Right ventricle myocardium superior (tissue), 1 donor: ENCODE measurements at regions not wholly inside any gene's neighbourhood (a gene's known extent, or its start where the extent isn't known, plus 50 kb on each side); places are given as distances from the start of the nearest gene placed in this dataset.

Source experiments
- ATAC-seq: fragments of 200-7000 bp; cut with Tn5 transposase; one replicate; pipeline ENCODE4 v1.9.1; 2020; ENCODE audit warnings: mild to moderate bottlenecking; ENCODE audit not compliant: poor library complexity
- DNase-seq: peaks from one replicate; pipeline ENCODE4 v3.0.0-alpha.2; 2020
- intact Hi-C: fragments of 100-400 bp; cut with DNase I; formaldehyde crosslinking; loops from one replicate; pipeline ENCODE4 v1.11.2; 2022
- donor health status: DM: no; HTN: yes; CAD: no; lungs with severe emphysema.

GRCh38 chr13:80059789-80060188 lies 281.1 kb downstream of the SPRY2 start:
- no peak for ATAC-seq
- no peak for DNase-seq
- intact Hi-C loops: no loop called here

GRCh38 chr13:80058626-80059025 lies 282.3 kb downstream of the SPRY2 start:
- DNase-seq (no peak), ATAC-seq (no peak)
- intact Hi-C loops: no loop called here

GRCh38 chr13:80055847-80056246 lies 285.1 kb downstream of the SPRY2 start:
- intact Hi-C loops: no loop called here
- ATAC-seq (no peak), DNase-seq (no peak)

- DNase-seq: no peak
- ATAC-seq: no peak
- intact Hi-C loops: no loop called here
Measured at GRCh38 chr13:80054806-80055205, 286.1 kb downstream of the SPRY2 start.

- ATAC-seq: no peak
- DNase-seq: no peak
- intact Hi-C loops: no loop called here
Measured at GRCh38 chr13:80052286-80052685, 288.6 kb downstream of the SPRY2 start.

- no peak for DNase-seq
- no peak for ATAC-seq
- intact Hi-C loops: no loop called here
Measured at GRCh38 chr13:80050252-80050651, 290.7 kb downstream of the SPRY2 start.

GRCh38 chr13:80048802-80049201 lies 292.1 kb downstream of the SPRY2 start:
- ATAC-seq: peak; percentile 98
- peak; percentile 82 for DNase-seq
- intact Hi-C loops: loop anchor here (10.0 kb wide), 1 partner anchor 286 kb away; no protein-coding TSS in a partner anchor

GRCh38 chr13:80048030-80048429 lies 292.9 kb downstream of the SPRY2 start:
- ATAC-seq (no peak), DNase-seq (no peak)
- intact Hi-C loops: loop anchor here (10.0 kb wide), 1 partner anchor 287 kb away; no protein-coding TSS in a partner anchor

GRCh38 chr13:80047406-80047805 lies 293.5 kb downstream of the SPRY2 start:
- DNase-seq (no peak), ATAC-seq (peak; percentile 25)
- intact Hi-C loops: loop anchor here (10.0 kb wide), 1 partner anchor 287 kb away; no protein-coding TSS in a partner anchor

- ATAC-seq: no peak
- intact Hi-C loops: loop anchor here (10.0 kb wide), 1 partner anchor 294 kb away; no protein-coding TSS in a partner anchor
- DNase-seq: no peak
Measured at GRCh38 chr13:80040981-80041317, 300.0 kb downstream of the SPRY2 start.

- DNase-seq (no peak), ATAC-seq (no peak)
- intact Hi-C loops: loop anchor here (10.0 kb wide), 1 partner anchor 294 kb away; no protein-coding TSS in a partner anchor
Measured at GRCh38 chr13:80040196-80040980, 300.5 kb downstream of the SPRY2 start.

- no peak for DNase-seq
- intact Hi-C loops: no loop called here
- ATAC-seq: no peak
Measured at GRCh38 chr13:80039000-80039399, 301.9 kb downstream of the SPRY2 start.

- no peak for DNase-seq
- intact Hi-C loops: no loop called here
- ATAC-seq: no peak
Measured at GRCh38 chr13:80038371-80038770, 302.6 kb downstream of the SPRY2 start.

- ATAC-seq: no peak
- intact Hi-C loops: no loop called here
- DNase-seq: no peak
Measured at GRCh38 chr13:80037505-80037888, 303.4 kb downstream of the SPRY2 start.

- no peak for DNase-seq
- no peak for ATAC-seq
- intact Hi-C loops: no loop called here
Measured at GRCh38 chr13:80036845-80037504, 304.0 kb downstream of the SPRY2 start.

- DNase-seq (no peak), ATAC-seq (no peak)
- intact Hi-C loops: no loop called here
Measured at GRCh38 chr13:80035096-80035495, 305.8 kb downstream of the SPRY2 start.

- no peak for DNase-seq
- no peak for ATAC-seq
- intact Hi-C loops: no loop called here
Measured at GRCh38 chr13:80033951-80034350, 307.0 kb downstream of the SPRY2 start.

GRCh38 chr13:80033286-80033685 lies 307.6 kb downstream of the SPRY2 start:
- intact Hi-C loops: no loop called here

GRCh38 chr13:80030491-80030890 lies 310.4 kb downstream of the SPRY2 start:
- intact Hi-C loops: no loop called here
- ATAC-seq: peak; percentile 87
- peak; percentile 44 for DNase-seq

More at GRCh38 chr13:80033286-80033685, 307.6 kb downstream of the SPRY2 start:
- ATAC-seq (no peak), DNase-seq (no peak)

- peak; percentile 40 for DNase-seq
- peak; percentile 42 for ATAC-seq
- intact Hi-C loops: no loop called here
Measured at GRCh38 chr13:80029170-80029569, 311.8 kb downstream of the SPRY2 start.
